Peyer's patch (tissue), 4 donors: ENCODE measurements at regions not wholly inside any gene's neighbourhood (a gene's known extent, or its start where the extent isn't known, plus 50 kb on each side); places are given as distances from the start of the nearest gene placed in this dataset.

Experiments used
- CTCF ChIP-seq, 6 experiments: fragments of 450-650 bp in 4 of 6; fragments of 200-600 bp in 2 of 6; sonication (generic) in 1 of 6; IDR thresholded peaks; one replicate each; pipeline ENCODE4 v1.5.1; 2017 to 2019; ENCODE audit warnings: antibody characterized with exemption in 6 of 6, mild to moderate bottlenecking in 3 of 6, moderate library complexity in 1 of 6
- POLR2A ChIP-seq, 2 donors: fragments of 450-650 bp; IDR thresholded peaks; one replicate each; pipeline ENCODE4 v1.5.1; 2017; ENCODE audit warnings: antibody characterized with exemption in 2 of 2, mild to moderate bottlenecking in 2 of 2, moderate library complexity in 2 of 2

DNA sequence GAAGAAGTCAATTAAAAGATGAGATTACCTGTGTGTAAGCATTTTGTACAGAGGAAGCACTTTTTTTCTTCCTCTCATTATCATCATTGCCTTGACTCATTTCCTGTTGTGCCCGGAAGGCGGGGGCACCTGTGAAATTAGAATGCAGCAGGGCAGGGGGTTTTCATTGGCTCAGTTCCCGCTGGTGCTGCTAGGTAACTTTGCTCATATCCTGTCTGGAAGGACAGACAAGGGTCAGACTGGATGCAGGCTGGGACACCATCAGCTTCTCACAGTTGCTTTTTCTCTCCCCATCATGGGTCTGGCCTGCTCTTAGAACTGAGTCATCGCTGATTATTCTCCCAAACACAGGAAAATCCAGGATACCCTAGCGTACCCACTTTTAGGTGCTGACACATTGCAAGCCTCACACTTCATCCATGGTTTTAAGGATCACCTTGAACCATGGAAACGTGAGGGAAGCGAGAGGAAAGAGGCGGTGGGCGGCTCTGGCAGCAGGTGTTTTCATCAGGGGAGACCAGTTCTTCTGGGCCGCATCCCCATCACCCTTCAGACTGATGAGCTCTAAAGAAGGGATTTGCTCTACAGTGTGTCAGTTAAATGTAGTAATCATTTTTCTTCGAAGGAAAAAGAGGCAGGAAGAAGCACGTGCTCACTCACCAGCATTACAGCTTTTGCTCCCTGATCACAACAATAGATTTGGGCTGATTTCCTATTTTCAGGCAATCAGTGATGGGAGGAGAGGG is 195.7 kb upstream of the SASH1 start:
- TF ChIP-seq CTCF (IDR thresholded peaks at IDR 0.05) (no peak), POLR2A (IDR thresholded peaks at IDR 0.05) (no peak)
